NCI-H226 (cell line): ENCODE measurements at regions not wholly inside any gene's neighbourhood (a gene's known extent, or its start where the extent isn't known, plus 50 kb on each side); places are given as distances from the start of the nearest gene placed in this dataset.

Source experiments
- DNase-seq: peaks from one replicate; pipeline ENCODE4 v3.0.0-alpha.2; 2015

DNA sequence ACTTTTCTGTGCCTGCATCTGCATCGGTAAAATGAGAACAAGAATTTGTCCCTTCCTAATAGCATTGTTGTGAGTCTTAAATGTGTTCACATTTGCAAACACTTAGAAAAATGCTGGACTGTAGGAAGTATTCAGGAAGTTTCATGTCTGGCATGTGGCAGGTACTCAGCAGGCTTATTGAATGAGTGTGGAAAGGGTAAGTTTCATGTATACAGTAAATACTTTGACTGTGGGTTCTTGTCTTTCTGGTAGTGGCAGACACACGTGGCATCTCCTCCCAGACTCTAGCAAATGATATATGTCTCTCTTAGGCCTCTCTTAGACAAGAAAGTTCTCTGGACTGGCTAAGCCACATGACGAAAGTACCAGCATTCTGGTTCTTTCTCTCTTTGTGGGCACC lies 179.2 kb downstream of the C11orf91 start:
- DNase-seq, result no peak

DNA sequence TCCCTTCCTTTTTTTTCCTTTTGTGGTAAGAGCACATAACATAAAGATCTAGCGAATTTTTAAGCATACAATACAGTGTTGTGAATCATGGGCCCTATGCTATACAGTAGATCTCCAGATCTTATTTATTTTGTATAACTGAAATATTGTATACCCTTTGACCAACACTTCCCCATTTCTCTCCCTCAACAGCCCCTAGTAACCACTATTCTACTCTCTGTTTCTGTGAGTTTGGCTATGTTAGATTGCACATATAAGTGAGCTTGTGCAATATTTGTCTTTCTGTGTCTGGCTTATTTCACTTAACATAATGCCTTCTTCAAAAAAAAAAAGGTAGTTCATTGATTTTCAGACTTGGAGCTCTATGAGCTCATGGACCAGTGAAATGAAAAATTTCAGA lies 180.5 kb downstream of the C11orf91 start:
- DNase-seq, result no peak

- no peak for DNase-seq
Observed at GRCh38 chr11:33515347-33515746, 185.3 kb downstream of the C11orf91 start.

DNA sequence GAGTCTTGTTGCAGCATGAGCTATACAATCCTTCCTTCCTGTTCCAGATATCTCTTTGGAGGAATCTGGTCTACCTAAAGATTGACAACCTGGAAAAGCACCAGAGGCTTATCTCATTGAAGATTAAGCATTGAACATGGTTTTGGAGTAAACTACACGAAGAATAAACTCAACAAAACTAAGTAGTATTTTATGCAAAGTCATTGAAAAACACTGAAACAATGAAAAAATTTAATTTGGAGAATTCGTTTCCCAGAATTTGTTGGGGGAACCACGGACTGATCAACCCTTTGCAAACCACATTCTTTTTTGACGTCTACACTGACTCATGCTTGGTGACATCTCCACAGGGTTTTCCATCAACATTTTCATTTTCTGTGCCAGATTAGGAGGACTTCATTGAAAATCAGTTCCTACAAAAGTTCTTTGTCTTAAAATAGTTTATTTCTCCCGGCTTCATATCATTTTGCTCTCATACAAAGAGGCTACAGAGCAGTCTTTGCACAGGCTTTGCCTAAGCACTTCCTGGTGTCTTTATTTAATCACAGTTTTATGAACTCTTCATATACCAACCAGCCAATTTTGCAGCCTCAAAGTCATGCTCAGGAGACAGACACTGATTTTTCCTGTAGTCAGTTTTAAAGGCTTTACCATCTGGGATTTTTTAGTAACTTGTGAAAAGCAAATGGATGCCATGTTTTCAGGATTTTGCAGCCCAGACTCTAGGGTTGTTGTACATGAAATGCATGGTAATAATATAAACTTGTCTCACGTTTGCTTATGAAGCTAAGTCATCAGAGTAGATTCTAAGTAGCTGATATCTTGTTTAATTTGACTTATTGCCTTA lies 186.3 kb downstream of the C11orf91 start:
- no peak for DNase-seq

DNA sequence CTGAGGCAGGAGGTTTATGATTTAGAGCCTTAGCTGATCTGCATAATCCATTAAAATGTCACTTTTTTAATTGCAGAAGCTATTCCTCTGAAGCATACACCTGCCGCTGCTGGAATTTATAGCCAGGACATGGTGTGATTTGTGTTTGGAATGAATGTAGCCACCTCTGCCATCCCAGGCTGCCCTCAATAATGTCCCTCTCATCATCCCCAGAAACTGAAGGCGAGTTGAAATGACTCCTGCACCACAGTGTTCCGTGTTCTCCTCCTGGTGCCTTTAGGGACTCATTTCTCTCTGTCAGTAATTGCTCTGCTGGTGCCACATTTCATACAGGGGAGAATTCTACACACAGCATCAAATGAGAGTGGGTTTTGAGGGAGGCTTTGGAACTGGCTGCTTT lies 191.0 kb downstream of the C11orf91 start:
- no peak for DNase-seq

DNA sequence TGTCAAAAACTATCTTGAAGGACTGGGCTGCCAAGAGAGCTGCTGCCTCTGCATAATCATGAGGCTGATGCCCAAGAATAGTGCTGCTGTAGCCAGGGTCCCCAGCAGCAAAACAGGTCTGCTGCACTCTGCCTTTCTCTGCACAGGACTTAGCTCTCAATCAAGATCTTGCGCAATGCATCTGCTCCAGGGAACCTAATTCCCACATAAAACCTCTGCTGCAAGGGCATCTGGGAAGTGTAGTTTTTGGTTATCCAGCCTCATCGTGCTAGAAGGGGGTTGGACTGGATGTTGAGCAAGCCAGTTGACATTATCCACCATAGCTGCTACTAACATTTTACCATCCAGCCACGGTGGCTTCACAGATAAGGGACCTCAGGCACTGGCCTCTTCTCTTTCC lies 192.7 kb downstream of the C11orf91 start:
- DNase-seq, result peak; percentile 27

DNA sequence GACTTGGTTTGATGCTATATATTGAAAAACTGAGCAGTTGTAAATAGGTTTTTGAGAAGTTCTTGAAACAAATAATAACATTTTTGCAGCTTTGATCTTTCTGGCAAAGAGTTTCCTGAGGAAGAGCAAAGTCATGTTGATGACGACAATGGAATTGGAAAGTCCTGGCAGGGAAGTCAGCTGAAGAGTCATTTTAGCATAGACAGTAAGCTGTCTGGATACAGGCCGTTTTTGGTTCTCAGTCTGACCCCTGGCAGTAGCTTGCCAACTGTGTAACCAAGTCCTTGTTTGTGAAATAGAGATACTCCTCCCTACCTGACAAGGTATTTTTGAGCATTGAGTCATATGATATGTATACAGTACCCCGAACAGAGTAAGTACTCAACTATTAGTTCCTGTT lies 193.3 kb downstream of the C11orf91 start:
- DNase-seq, result no peak

DNA sequence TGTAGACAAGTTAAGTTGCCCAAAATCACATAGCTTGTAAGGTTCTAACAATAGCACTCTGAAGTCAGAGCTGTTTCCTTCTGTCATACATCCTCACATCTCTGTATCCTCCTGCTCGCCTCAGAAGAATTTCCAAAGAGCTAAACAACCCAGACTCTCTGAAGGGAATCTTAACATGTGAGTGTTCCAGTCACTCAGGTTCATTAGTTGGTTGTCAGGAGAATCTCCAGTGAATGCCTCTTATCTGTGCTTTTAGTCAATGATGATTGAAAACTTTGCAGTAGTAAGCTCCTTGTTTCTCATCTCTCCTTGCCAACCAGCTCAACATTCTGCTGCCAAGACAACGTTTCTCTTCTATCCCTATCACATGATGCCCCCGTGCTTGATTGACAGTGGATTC lies 195.5 kb downstream of the C11orf91 start:
- no peak for DNase-seq

DNA sequence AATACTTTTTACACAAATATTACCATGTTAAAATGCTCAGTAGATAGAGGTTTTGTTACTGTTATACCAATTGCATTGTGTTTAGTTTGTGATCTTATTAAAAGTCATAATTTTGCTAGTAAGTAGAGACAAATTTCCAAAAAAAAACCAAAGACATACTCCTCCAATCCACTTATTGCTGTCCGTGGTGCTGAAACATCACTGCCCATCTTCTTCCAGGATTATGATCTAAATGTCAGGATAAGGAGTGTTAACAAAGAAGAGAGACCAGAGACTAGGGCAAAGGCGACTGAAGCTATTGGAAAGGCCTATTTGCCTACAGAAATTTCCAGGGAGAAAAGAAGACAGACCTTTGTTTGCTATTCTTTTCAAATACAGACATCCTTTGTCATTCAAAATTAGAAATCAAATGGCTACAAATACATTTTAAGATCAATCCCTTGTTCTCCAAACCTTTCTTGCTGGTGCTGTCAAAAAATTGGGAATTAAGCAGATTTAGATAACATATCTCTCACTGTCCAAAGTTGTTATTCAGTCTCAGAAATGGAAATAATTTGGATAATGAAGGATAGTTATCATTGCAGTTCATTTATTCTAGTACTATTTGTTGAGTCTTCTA lies 199.7 kb downstream of the C11orf91 start:
- DNase-seq, result peak; percentile 18

DNA sequence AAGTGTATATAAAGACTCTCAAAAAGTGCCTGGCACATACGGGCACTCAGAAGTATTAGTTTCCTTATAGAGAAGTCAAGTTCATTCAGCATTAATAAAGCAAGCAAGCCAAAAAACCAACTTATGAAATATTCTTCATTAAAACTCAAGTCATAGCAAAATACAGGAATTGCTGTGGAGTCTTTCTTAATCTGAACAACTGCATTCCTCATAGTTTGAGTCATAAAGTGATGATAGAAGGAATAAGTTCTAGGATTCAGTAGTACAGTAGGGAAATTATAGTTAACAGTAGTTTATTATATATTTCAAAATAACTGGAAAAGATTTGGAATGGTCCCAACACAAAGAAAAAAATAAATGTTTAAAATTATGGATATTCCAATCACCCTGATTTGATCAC lies 200.3 kb downstream of the C11orf91 start:
- no peak for DNase-seq

DNA sequence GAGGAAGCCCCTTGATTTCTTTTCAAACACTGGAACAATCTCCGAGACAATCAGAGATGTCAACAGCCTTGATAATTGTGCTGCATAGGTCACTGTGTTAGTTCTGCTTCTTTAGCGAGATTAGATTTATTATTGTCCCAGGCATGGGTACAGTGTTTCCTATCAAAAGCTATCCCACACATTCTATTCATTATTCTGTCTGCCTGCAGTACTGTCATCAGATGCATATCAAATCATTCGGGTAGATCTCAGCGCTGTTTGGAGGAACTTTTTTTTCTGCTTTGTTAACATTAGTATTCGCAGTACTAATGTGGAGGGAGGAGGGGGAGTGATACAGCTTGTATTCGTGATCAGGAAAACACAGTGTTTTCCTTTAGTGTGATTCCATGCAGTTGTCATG lies 208.0 kb downstream of the C11orf91 start:
- no peak for DNase-seq

GRCh38 chr11:33490842-33491370 lies 209.7 kb downstream of the C11orf91 start:
- no peak for DNase-seq

DNA sequence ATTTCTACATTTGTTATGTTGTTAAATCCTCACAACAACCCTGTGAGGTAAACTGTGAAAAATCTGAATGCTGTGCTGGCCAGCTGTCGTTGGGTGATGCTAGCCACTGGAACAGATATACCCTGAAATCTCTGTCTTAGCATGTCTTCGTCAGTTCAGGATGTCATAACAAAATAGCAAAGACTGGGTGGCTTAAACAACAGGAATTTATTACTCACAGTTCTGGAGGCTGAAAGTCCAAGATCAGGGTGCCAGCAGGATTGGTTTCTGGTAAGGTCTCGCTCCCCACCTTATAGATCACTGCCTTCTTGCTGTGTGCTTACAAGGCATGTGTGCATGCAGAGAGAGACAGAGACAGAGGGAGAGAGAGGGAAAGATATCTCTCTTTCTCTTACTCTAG lies 211.7 kb downstream of the C11orf91 start:
- no peak for DNase-seq

GRCh38 chr11:33480626-33481025 lies 220.0 kb downstream of the C11orf91 start:
- no peak for DNase-seq

DNA sequence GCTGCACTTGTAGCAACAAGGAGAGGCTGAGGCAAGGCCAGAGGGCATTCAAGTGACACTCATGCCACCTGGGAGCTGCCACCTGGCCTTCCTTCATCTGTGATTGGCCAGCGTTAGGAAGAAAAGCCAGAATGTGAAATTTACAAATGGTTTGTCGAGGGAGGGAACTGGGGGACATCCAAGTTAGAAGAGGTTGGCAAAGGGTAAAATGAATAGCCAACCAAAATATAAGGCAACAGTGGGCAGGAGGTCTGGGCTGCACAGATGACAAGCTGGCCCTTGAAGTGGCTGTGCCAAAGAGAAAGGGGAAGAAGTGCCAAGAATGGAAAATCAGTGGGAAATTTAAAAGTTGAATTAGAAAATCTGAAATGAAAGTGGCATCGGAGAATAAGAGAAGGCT lies 221.4 kb downstream of the C11orf91 start:
- DNase-seq, result no peak

- DNase-seq, result no peak
Observed at GRCh38 chr11:33478111-33478573, 221.0 kb downstream of the HIPK3 start.

DNA sequence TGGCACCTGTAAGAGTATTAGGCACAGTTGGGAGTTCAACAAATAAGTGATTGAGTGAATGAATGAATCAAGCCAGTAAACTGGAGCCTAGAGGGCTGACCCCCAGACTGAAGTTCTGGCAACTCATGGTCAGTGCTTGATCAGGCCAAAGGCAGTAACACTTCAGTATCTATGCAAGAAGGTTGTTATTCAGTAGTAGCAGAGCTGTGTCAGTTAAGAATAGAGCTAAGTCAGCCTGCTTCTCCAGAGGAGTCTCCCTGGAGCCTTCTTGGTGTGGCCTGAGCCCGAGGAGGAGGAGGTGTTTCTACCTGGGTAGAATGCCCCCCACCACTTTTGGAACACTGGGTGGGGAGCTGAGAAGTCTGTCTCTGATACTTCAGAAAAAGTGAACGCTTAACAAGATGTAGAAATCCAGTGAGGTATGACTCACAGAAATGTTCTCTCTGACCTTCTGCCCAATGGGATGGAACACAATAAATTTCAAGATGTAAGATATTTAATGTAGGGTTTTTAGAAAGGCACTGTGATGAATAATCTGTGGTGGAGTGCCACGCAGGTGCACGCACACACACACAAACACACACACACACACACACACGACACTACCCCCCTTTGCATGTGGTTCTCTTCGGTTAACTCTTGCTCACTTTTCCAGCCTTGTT lies 219.9 kb downstream of the HIPK3 start:
- no peak for DNase-seq

DNA sequence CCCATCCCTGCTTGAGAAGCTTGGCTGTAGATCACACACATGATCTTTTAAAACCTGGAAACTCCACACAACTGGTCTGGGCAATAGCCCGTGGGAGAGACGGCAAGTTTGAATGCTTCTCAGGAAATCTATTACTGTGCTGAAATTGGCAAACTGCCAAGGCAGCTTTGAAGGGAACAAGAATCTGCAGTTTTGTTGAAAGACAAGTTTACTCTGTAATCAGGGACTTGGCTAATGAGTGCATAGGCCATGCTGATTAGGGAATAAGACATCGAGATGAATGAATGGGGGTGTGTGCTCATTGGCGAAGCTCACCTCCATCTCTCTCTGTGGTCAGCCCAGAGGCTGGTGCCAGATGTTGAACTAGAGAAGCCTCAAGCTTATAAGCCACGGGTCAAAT lies 218.8 kb downstream of the HIPK3 start:
- peak; percentile 28 for DNase-seq

- DNase-seq, result no peak
Observed at GRCh38 chr11:33474866-33475265, 217.7 kb downstream of the HIPK3 start.

- DNase-seq, result peak; percentile 33
Observed at GRCh38 chr11:33471541-33471940, 214.4 kb downstream of the HIPK3 start.

GRCh38 chr11:33467966-33468365 lies 210.8 kb downstream of the HIPK3 start:
- no peak for DNase-seq

- DNase-seq, result no peak
Observed at GRCh38 chr11:33463059-33463458, 205.9 kb downstream of the HIPK3 start.

DNA sequence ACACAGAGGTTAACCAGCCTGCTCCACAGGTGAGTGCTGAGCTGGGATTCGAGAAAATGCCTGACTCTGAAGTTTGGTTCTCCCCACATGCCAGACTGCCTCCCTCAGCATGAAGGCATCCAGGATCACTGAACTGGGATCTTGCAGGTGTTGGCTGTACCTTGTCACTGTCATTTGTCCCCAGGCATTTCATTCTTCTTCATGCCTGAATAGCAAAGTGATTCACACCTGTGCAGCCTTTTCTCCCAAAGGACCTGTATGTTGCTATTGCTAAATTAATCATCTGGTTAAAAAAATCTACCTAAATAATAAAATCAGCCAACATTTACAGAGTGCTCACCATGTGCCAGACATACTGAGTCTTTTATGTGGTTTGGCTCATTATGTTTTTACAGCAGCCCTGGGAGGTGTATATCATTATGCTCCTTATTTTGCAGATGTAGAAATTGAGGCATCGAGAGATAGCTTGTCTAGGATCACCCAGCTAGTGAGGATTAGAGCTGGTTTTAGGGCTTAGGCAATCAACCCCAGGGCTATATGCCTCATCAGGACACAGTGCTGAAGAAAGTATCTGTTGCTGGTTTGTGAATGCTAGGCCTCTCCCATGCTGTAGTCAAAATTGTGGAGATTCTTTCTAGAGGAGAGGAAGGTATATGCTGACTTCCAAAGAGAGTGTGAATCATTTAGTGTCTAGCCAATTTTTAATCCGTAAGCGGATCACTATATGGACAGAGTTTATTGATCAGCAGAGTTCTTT lies 204.4 kb downstream of the HIPK3 start:
- no peak for DNase-seq
